ENCODE measurements at regions not wholly inside any gene's neighbourhood (a gene's known extent, or its start where the extent isn't known, plus 50 kb on each side); places are given as distances from the start of the nearest gene placed in this dataset.
A peak's percentile ranks its signal among the peaks of the same experiment; 100 is the strongest.
"Not testable (repeated sequence)": the region's sequence is repeated elsewhere in the genome, so short reads cannot be mapped to it uniquely, and the experiment has no call there.

- DNase-seq (ENCODE audit: low read depth), result no peak
- TF ChIP-seq CTCF (IDR thresholded peaks at IDR 0.05; ENCODE audit: insufficient read depth, low read depth, low read length, missing control alignments), result no peak
- H3K4me3 ChIP-seq (ENCODE audit: low read depth, low read length), result no peak overlapping the region
Measured at GRCh38 chr5:42157215-42157614, 232.1 kb downstream of the FBXO4 start.

- H3K4me3 ChIP-seq (ENCODE audit: low read depth, low read length), result no peak overlapping the region
- no peak for DNase-seq (ENCODE audit: low read depth)
- TF ChIP-seq CTCF (IDR thresholded peaks at IDR 0.05; ENCODE audit: insufficient read depth, low read depth, low read length, missing control alignments), result no peak
Measured at GRCh38 chr5:42163083-42163482, 238.0 kb downstream of the FBXO4 start.

- H3K4me3 ChIP-seq (ENCODE audit: low read depth, low read length), result no peak overlapping the region
- no peak for DNase-seq (ENCODE audit: low read depth)
- TF ChIP-seq CTCF (IDR thresholded peaks at IDR 0.05; ENCODE audit: insufficient read depth, low read depth, low read length, missing control alignments), result no peak
Measured at GRCh38 chr5:42168091-42168670, 243.1 kb downstream of the FBXO4 start.

GRCh38 chr5:42176118-42176517 is 247.1 kb upstream of the GHR start:
- DNase-seq (ENCODE audit: low read depth); H3K4me3 ChIP-seq (ENCODE audit: low read depth, low read length): not testable (repeated sequence)

- not testable (repeated sequence) for H3K4me3 ChIP-seq (ENCODE audit: low read depth, low read length); DNase-seq (ENCODE audit: low read depth)
Measured at GRCh38 chr5:42179843-42180242, 243.4 kb upstream of the GHR start.

- no peak overlapping the region for H3K4me3 ChIP-seq (ENCODE audit: low read depth, low read length)
- TF ChIP-seq CTCF (IDR thresholded peaks at IDR 0.05; ENCODE audit: insufficient read depth, low read depth, low read length, missing control alignments), result no peak
- DNase-seq (ENCODE audit: low read depth), result no peak
Measured at GRCh38 chr5:42216904-42217303, 206.3 kb upstream of the GHR start.

GRCh38 chr5:42217791-42218190 is 205.4 kb upstream of the GHR start:
- peak; percentile 21 for DNase-seq (ENCODE audit: low read depth)
- no peak overlapping the region for H3K4me3 ChIP-seq (ENCODE audit: low read depth, low read length)
- no peak for TF ChIP-seq CTCF (IDR thresholded peaks at IDR 0.05; ENCODE audit: insufficient read depth, low read depth, low read length, missing control alignments)

GRCh38 chr5:42225009-42225408 is 198.2 kb upstream of the GHR start:
- no peak for DNase-seq (ENCODE audit: low read depth)
- TF ChIP-seq CTCF (IDR thresholded peaks at IDR 0.05; ENCODE audit: insufficient read depth, low read depth, low read length, missing control alignments), result no peak
- no peak overlapping the region for H3K4me3 ChIP-seq (ENCODE audit: low read depth, low read length)

Measured in GM12865 (cell line).